ENCODE measurements at regions not wholly inside any gene's neighbourhood (a gene's known extent, or its start where the extent isn't known, plus 50 kb on each side); places are given as distances from the start of the nearest gene placed in this dataset.

DNA sequence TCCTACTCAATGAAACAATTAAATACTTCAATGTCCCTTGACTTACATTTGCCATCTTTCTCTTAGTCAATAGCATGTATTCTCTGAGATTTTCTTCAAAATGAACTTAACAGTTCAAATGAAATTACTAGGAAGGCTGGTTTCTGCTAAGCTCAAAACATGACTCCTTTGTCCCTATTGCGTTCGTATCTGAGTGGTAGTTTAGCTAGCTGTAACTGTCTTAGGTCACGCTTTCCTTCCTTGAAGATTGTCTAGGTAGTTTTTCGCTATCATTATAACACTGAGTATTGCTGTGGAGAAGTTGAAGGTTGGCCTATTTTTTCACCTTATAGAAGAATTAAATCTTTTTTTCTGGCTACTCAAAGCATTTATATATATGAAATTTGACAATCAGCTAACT, 1535.2 kb downstream of the PLA2G4A start:
- Mint-ChIP-seq H3K27ac (no peak overlapping the region), H3K36me3 (ENCODE audit: insufficient read depth) (no peaks in the 10 kb centered on the region), H3K4me1 (ENCODE audit: low read depth in 2 of 2) (no peaks in the 10 kb centered on the region), H3K27me3 (no peaks in the 10 kb centered on the region), H3K9me3 (peaks cover 8 to 12% of the 10 kb centered on the region in 2 donors), H3K4me3 (no peak overlapping the region)
- DNase-seq (no peak), ATAC-seq (replicated peaks) (no peak)

DNA sequence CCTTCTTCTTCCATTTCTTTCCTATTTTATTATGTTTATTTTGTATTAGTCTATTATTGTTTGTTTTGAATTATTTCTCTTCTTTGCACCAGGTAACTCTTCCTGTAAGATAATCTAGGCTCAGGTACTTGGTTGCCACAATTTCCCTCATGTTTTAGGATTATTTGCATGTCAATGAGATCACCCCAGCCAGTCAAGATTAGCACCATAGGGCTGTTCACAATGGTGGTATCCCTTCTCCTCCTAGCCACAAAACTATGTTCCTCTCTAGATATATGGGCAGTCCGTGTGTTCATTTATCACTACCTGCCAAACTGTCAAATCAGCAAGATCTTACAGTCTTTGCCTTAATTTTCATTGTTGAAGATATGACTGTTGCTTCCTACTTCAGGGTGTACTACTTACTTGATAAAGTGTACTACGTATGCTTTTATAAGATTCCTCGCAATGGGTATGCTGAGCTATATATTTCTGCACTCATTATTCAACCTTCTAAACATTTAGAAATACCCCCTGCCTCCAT, 1536.2 kb downstream of the PLA2G4A start:
- no peaks in the 10 kb centered on the region for H3K36me3 Mint-ChIP-seq (ENCODE audit: insufficient read depth)
- no peak for ATAC-seq (replicated peaks)
- no peak overlapping the region for H3K27ac Mint-ChIP-seq
- no peaks in the 10 kb centered on the region for H3K4me1 Mint-ChIP-seq (ENCODE audit: low read depth in 2 of 2)
- H3K9me3 Mint-ChIP-seq: peaks cover 5 to 8% of the 10 kb centered on the region in 2 donors
- H3K4me3 Mint-ChIP-seq: no peak overlapping the region
- no peaks in the 10 kb centered on the region for H3K27me3 Mint-ChIP-seq
- DNase-seq: no peak

DNA sequence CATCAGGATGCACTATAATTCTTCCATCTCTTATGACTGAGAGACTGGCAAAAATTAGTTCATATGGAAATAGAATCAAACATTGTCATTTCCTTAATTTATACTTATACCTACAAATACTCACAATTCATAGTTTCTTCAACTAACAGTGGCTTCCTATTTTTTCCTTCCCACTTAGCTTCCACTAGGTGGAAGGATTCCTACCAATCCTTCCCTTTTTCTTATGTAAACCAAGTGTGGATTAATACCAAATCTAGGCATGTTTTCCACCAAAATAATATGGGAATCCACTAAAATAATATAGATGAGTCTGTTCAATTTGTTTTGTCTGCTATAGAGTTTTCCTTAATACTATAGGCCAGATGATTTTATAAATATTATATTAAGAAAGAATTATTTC, 1537.1 kb downstream of the PLA2G4A start:
- no peak overlapping the region for H3K27ac Mint-ChIP-seq
- no peak for ATAC-seq (replicated peaks)
- no peaks in the 10 kb centered on the region for H3K36me3 Mint-ChIP-seq (ENCODE audit: insufficient read depth)
- H3K4me1 Mint-ChIP-seq (ENCODE audit: low read depth in 2 of 2): no peaks in the 10 kb centered on the region
- no peaks in the 10 kb centered on the region for H3K27me3 Mint-ChIP-seq
- no peak for DNase-seq
- H3K4me3 Mint-ChIP-seq: no peak overlapping the region
- H3K9me3 Mint-ChIP-seq: peaks cover 0 to 6% of the 10 kb centered on the region in 2 donors

DNA sequence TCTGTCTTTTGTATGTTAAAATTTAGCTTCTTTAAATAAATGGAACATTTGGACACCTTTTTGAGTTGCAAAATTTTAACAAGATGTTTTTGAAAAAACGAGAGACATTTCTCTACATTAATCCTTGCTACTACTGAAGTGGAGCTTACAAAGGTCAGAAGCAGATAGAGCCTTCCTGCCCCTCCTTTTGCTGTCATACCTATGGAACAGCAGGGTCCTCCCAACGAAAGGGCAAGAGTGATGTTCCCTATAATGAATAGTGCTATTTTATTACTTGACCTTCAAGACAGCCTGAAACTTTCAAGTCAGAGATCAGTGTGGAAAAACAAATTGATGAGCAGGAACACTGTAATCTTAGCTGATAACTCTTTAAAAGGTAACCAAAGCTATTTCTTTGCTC, 1538.9 kb downstream of the PLA2G4A start:
- ATAC-seq (replicated peaks): no peak
- H3K36me3 Mint-ChIP-seq (ENCODE audit: insufficient read depth): no peaks in the 10 kb centered on the region
- H3K27ac Mint-ChIP-seq: no peak overlapping the region
- H3K27me3 Mint-ChIP-seq: no peaks in the 10 kb centered on the region
- H3K4me1 Mint-ChIP-seq (ENCODE audit: low read depth in 2 of 2): no peaks in the 10 kb centered on the region
- DNase-seq: no peak
- peaks cover 0 to 6% of the 10 kb centered on the region in 2 donors for H3K9me3 Mint-ChIP-seq
- H3K4me3 Mint-ChIP-seq: no peak overlapping the region

DNA sequence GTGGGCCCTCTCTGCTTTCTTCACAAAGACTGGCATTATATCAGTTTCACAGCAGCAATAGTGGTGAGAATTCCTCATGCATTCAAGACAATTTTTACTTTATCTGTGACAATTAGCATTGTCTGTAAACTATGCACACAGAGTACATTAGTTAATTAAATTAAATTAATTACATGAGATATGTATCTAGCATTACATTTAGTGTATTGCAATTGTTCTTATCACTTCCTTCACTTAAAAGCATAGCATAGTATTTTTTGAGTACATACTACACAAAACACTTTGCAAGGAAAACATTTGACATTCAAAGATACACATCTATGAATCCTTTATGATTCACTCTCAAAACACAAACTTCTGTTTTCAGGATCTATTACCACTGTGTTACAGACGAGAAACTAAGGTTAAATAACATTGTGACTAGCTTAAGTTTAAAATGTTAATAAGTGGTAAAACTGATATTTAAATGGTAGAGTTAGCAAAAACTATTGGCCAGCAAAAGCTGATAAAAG, 1542.6 kb downstream of the PLA2G4A start:
- ATAC-seq (replicated peaks) (no peak), DNase-seq (no peak)
- no peaks in the 10 kb centered on the region for H3K27me3 Mint-ChIP-seq
- no peak overlapping the region for H3K27ac Mint-ChIP-seq
- H3K36me3 Mint-ChIP-seq (ENCODE audit: insufficient read depth): no peaks in the 10 kb centered on the region
- H3K4me1 Mint-ChIP-seq (ENCODE audit: low read depth in 2 of 2): no peaks in the 10 kb centered on the region
- H3K9me3 Mint-ChIP-seq: peaks cover 0 to 2% of the 10 kb centered on the region in 2 donors
- no peak overlapping the region for H3K4me3 Mint-ChIP-seq

DNA sequence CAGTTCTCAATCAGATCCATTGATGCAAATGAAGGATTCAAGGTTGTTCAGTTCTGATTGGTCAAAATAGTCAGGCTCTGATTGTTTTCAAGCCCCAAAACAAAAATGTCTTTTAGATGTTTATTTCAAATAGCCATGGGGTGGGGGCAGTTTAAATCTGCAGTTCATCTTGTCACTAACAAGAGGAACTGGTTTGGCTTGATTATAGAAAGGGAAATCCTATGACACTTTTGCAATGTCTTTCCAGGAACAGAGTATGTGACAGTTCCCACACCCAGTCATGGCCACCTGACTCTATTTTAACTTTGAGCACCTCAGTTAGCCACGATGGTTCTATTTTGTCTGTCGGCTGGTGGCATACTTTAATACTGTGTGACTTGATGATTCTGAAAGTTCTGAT, 1544.1 kb downstream of the PLA2G4A start:
- ATAC-seq (replicated peaks): no peak
- Mint-ChIP-seq H3K9me3 (peaks cover 5 to 8% of the 10 kb centered on the region in 2 donors), H3K36me3 (ENCODE audit: insufficient read depth) (no peaks in the 10 kb centered on the region), H3K27me3 (no peaks in the 10 kb centered on the region), H3K27ac (no peak overlapping the region), H3K4me3 (no peak overlapping the region), H3K4me1 (ENCODE audit: low read depth in 2 of 2) (no peaks in the 10 kb centered on the region)
- no peak for DNase-seq

DNA sequence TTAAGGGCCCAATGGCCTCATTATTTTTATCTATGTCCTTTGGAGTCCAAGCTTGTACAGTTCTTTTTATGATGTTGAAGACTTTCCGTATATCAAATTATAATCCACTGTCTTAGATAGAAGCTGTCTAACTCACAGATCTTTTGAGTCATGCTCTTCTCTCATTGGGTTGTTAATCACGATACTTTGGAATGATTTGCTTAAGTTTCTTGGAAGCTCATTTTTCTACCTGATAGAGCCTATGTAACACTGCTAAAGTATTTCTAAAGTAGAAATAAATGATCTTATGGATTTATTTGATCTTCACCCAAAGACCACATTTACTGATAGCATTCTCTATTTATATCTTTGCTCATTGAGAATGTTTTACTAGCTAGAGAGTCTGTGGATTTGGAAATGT, 1554.1 kb downstream of the PLA2G4A start:
- Mint-ChIP-seq H3K4me1 (ENCODE audit: low read depth in 2 of 2) (no peaks in the 10 kb centered on the region), H3K27ac (no peak overlapping the region), H3K36me3 (ENCODE audit: insufficient read depth) (no peaks in the 10 kb centered on the region), H3K27me3 (no peaks in the 10 kb centered on the region), H3K9me3 (peaks cover 4 to 7% of the 10 kb centered on the region in 2 donors), H3K4me3 (no peak overlapping the region)
- DNase-seq: no peak
- no peak for ATAC-seq (replicated peaks)

DNA sequence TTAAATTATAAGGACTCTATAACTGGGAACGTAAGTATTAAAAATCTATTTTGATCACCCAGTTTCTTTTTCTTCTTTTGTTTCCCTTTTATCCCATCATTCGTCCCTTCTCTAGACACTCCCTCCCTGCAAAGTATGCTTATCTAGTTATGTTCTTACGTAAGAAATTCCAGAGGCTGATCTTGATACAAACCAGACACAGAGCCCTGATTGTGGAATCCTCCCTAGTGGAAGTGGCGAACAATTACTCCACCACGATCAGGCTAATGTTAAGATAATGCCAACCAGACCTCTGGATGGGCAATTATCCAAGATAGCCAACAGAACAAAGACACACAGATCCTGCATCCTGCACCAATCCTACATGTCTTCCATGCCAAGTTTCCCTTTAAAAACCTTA, 1557.4 kb downstream of the PLA2G4A start:
- Mint-ChIP-seq H3K4me3 (no peak overlapping the region), H3K27ac (no peak overlapping the region), H3K36me3 (ENCODE audit: insufficient read depth) (no peaks in the 10 kb centered on the region), H3K9me3 (peaks cover 0 to 3% of the 10 kb centered on the region in 2 donors), H3K27me3 (no peaks in the 10 kb centered on the region), H3K4me1 (ENCODE audit: low read depth in 2 of 2) (no peaks in the 10 kb centered on the region)
- no peak for ATAC-seq (replicated peaks)
- no peak for DNase-seq

DNA sequence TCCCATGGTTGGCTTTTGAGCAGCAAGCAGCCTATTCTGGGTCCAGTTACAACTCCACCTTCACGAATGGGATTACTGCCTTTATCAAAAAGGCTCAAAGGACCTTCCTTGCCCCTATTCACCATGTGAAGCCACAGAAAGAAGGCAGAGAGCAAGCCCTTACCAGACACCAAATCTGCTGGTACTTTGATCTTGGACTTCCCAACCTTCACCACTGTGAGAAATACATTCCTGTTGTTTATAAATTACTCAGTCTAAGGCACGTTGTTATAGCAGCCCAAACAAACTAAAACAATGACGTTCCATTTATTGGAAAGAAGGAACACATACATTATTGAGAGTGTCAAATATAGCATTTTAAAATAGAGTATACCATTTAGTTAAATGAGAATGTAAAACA, 1557.9 kb downstream of the PLA2G4A start:
- peaks cover 0 to 3% of the 10 kb centered on the region in 2 donors for H3K9me3 Mint-ChIP-seq
- H3K27me3 Mint-ChIP-seq: no peaks in the 10 kb centered on the region
- H3K4me1 Mint-ChIP-seq (ENCODE audit: low read depth in 2 of 2): no peaks in the 10 kb centered on the region
- H3K27ac Mint-ChIP-seq: no peak overlapping the region
- no peaks in the 10 kb centered on the region for H3K36me3 Mint-ChIP-seq (ENCODE audit: insufficient read depth)
- ATAC-seq (replicated peaks): no peak
- no peak overlapping the region for H3K4me3 Mint-ChIP-seq
- DNase-seq: no peak

DNA sequence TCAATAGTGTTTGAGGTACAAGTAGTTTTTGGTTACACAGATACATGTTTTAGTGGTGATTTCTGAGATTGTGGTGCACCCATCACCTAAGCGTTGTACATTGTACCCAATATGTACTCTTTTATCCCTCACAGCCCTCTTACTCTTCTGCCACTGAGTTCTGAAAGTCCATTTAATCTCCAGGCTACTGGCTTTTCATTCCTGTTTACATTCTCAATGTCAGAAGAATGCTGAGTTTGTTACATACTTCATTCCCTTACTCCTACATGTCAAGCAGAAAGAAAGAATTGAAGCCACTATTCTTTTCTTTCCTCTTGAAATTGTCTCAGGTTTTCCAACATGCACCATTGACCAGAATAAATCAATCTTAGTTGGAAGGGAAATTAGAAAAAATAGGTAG, 1565.9 kb downstream of the PLA2G4A start:
- no peaks in the 10 kb centered on the region for H3K27me3 Mint-ChIP-seq
- no peaks in the 10 kb centered on the region for H3K36me3 Mint-ChIP-seq (ENCODE audit: insufficient read depth)
- no peak for ATAC-seq (replicated peaks)
- no peaks in the 10 kb centered on the region for H3K4me1 Mint-ChIP-seq (ENCODE audit: low read depth in 2 of 2)
- H3K9me3 Mint-ChIP-seq: peaks cover 2 to 15% of the 10 kb centered on the region in 2 donors
- DNase-seq: no peak
- H3K27ac Mint-ChIP-seq: no peak overlapping the region
- H3K4me3 Mint-ChIP-seq: no peak overlapping the region

DNA sequence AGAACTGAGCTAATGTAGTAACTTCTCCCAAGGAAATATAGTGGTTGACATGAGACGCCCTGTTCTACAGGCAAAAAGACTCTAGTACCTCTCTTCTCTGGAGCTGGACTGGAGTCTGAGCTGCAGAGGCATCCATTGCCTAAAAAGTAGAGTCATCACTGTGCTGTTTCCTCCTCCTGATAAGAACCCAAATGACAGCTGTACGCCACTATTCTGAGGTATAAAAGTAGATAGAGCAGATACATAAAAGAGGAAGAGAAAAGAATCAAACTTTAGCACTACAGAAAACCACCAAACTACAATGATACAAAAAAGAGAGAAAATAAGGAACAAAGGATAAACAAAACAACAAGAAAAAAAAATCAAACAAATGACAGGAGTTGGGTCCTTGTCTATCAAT, 1568.8 kb downstream of the PLA2G4A start:
- H3K4me1 Mint-ChIP-seq (ENCODE audit: low read depth in 2 of 2): no peaks in the 10 kb centered on the region
- no peak overlapping the region for H3K4me3 Mint-ChIP-seq
- H3K27me3 Mint-ChIP-seq: no peaks in the 10 kb centered on the region
- no peaks in the 10 kb centered on the region for H3K36me3 Mint-ChIP-seq (ENCODE audit: insufficient read depth)
- peaks cover 2 to 15% of the 10 kb centered on the region in 2 donors for H3K9me3 Mint-ChIP-seq
- DNase-seq (no peak), ATAC-seq (replicated peaks) (no peak)
- H3K27ac Mint-ChIP-seq: no peak overlapping the region

DNA sequence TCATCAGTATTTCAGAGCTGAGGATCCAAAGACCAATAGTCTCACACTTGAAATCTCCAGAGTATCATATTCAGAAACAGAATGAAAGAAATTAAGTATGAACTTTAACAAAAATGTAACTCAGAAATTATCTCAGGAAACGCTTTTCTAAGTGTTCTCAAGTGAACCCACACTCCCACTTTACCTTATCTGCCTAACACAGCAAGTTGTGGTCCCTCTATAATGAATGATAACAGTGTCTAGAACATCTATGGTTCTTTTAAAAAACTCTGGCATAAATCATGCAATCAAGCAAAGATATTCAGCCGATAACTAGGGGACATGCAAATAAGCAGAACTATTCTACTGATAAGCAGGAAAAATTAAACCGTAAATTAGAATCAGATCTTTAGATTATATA, 1574.2 kb downstream of the PLA2G4A start:
- no peak overlapping the region for H3K27ac Mint-ChIP-seq
- DNase-seq: no peak
- no peaks in the 10 kb centered on the region for H3K36me3 Mint-ChIP-seq (ENCODE audit: insufficient read depth)
- H3K4me1 Mint-ChIP-seq (ENCODE audit: low read depth in 2 of 2): no peaks in the 10 kb centered on the region
- no peak for ATAC-seq (replicated peaks)
- no peaks in the 10 kb centered on the region for H3K27me3 Mint-ChIP-seq
- no peaks in the 10 kb centered on the region for H3K9me3 Mint-ChIP-seq
- no peak overlapping the region for H3K4me3 Mint-ChIP-seq

DNA sequence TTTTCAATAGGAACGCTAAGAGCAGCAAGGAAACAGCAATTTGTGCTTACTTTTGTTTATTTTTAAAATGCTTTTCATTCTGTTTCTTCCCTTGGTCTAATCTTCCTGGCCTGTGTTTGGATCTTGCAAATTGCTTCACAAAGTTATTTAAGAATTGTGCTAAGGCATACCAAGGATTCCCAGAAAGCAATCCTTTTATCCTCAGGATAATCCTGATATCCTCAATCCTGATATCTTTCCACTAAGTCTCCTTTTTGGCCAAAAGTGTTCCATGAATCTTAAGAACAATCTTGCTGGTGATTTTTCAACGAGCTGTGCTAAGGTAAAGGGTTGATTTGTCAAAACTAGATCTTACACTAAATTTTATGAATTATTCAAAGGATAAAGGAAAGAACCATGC, 1577.9 kb downstream of the PLA2G4A start:
- Mint-ChIP-seq H3K4me1 (ENCODE audit: low read depth in 2 of 2) (no peaks in the 10 kb centered on the region), H3K27ac (no peak overlapping the region), H3K9me3 (peaks cover 0 to 2% of the 10 kb centered on the region in 2 donors), H3K27me3 (no peaks in the 10 kb centered on the region), H3K4me3 (no peak overlapping the region), H3K36me3 (ENCODE audit: insufficient read depth) (no peaks in the 10 kb centered on the region)
- ATAC-seq (replicated peaks) (no peak), DNase-seq (no peak)

DNA sequence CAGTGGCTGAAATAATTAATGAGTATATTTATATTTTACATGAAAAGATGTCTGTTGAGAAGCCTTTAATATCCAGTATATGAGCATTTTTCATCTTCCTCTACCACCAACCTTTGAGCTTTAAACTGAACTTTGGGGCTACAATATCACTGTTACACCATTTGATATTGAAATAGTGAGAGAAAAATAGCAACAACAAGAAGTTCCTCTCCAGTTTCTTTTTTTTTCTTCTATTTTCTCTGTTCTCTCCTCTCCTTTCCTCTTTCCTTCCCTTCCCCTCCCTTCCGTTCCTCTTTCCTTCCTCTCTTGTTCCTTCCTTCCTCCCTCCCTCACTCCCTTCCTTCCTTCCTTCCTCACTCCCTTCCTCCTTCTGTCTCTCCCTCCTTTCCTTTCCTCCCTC, 1591.4 kb downstream of the PLA2G4A start:
- no peaks in the 10 kb centered on the region for H3K36me3 Mint-ChIP-seq (ENCODE audit: insufficient read depth)
- no peak for ATAC-seq (replicated peaks)
- H3K4me3 Mint-ChIP-seq: no peak overlapping the region
- H3K4me1 Mint-ChIP-seq (ENCODE audit: low read depth in 2 of 2): no peaks in the 10 kb centered on the region
- DNase-seq: no peak
- H3K27ac Mint-ChIP-seq: no peak overlapping the region
- peaks cover 3 to 6% of the 10 kb centered on the region in 2 donors for H3K9me3 Mint-ChIP-seq
- no peaks in the 10 kb centered on the region for H3K27me3 Mint-ChIP-seq

DNA sequence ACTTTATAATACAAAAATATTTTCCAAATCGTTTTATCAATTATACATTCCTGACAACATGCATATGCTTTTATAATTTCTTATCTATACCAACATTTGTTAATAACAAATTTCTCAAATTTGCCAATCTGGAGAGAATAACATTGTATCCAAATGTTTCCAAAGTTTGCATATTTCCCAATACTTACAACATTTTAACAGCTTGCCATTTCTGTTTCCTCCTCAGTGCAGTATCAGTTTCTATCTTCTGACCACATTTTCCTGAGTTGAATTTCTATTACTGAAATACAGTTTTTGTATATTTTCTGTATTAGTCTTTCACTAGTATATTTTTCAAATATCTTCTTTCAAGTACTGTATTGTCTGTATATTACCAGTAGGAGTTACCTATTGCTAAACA, 1594.3 kb downstream of the PLA2G4A start:
- no peaks in the 10 kb centered on the region for H3K36me3 Mint-ChIP-seq (ENCODE audit: insufficient read depth)
- ATAC-seq (replicated peaks) (no peak), DNase-seq (no peak)
- H3K9me3 Mint-ChIP-seq: peaks cover 0 to 5% of the 10 kb centered on the region in 2 donors
- no peak overlapping the region for H3K27ac Mint-ChIP-seq
- H3K4me3 Mint-ChIP-seq: no peak overlapping the region
- H3K4me1 Mint-ChIP-seq (ENCODE audit: low read depth in 2 of 2): no peaks in the 10 kb centered on the region
- no peaks in the 10 kb centered on the region for H3K27me3 Mint-ChIP-seq
